ENCODE measurements at regions not wholly inside any gene's neighbourhood (a gene's known extent, or its start where the extent isn't known, plus 50 kb on each side); places are given as distances from the start of the nearest gene placed in this dataset.
"Not testable (repeated sequence)": the region's sequence is repeated elsewhere in the genome, so short reads cannot be mapped to it uniquely, and the experiment has no call there.

DNA sequence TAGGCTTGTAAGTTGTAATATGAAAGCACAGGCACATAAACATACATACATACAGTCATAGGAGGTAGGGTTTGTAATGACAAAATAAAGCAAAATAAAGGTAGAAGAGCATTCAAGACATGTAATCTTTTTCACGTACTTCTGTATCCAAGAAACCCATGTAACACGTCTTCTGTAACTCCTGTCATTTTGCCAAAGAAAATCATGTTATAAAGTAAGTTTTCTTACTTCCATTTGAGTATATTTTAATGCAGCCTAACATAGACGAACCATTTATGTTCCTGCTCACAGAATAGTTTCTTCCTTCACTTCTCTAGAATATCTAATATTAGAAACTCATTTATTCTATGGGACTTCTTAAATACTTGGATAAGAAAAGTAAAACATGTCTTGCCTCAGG, 1884.0 kb upstream of the CELF4 start:
- no peak for DNase-seq
- intact Hi-C loops (cut with DNase I), result no loop called here
- Histone ChIP-seq H3K9ac (ENCODE audit: low read length in 3 of 3) (no peak overlapping the region), H3K27ac (ENCODE audit: low read depth in 2 of 2, low read length in 2 of 2) (no peak overlapping the region), H3K9me3 (ENCODE audit: control insufficient read depth in 2 of 3, insufficient read depth in 1 of 3, low read length in 3 of 3) (no peaks in the 10 kb centered on the region), H3K36me3 (ENCODE audit: control insufficient read depth in 2 of 3, insufficient read depth in 3 of 3, low read length in 3 of 3) (no peaks in the 10 kb centered on the region), H3K4me3 (ENCODE audit: low read length in 3 of 3) (no peak overlapping the region), H3K27me3 (ENCODE audit: control insufficient read depth, insufficient read depth, low read length) (no peaks in the 10 kb centered on the region), H3K4me1 (ENCODE audit: control insufficient read depth in 2 of 3, insufficient read depth in 2 of 3, low read depth in 1 of 3, low read length in 3 of 3) (no peaks in the 10 kb centered on the region)
- no peak for FAIRE-seq
- TF ChIP-seq, protein P1, sequence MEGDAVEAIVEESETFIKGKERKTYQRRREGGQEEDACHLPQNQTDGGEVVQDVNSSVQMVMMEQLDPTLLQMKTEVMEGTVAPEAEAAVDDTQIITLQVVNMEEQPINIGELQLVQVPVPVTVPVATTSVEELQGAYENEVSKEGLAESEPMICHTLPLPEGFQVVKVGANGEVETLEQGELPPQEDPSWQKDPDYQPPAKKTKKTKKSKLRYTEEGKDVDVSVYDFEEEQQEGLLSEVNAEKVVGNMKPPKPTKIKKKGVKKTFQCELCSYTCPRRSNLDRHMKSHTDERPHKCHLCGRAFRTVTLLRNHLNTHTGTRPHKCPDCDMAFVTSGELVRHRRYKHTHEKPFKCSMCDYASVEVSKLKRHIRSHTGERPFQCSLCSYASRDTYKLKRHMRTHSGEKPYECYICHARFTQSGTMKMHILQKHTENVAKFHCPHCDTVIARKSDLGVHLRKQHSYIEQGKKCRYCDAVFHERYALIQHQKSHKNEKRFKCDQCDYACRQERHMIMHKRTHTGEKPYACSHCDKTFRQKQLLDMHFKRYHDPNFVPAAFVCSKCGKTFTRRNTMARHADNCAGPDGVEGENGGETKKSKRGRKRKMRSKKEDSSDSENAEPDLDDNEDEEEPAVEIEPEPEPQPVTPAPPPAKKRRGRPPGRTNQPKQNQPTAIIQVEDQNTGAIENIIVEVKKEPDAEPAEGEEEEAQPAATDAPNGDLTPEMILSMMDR (IDR thresholded peaks at IDR 0.05; ENCODE audit: borderline replicate concordance, extremely low read depth, insufficient read depth), result no peak

- Histone ChIP-seq H3K4me3 (ENCODE audit: low read length in 3 of 3) (no peak overlapping the region), H3K9ac (ENCODE audit: low read length in 3 of 3) (no peak overlapping the region), H3K27ac (ENCODE audit: low read depth in 2 of 2, low read length in 2 of 2) (no peak overlapping the region), H3K9me3 (ENCODE audit: control insufficient read depth in 2 of 3, insufficient read depth in 1 of 3, low read length in 3 of 3) (no peaks in the 10 kb centered on the region), H3K27me3 (ENCODE audit: control insufficient read depth, insufficient read depth, low read length) (no peaks in the 10 kb centered on the region), H3K4me1 (ENCODE audit: control insufficient read depth in 2 of 3, insufficient read depth in 2 of 3, low read depth in 1 of 3, low read length in 3 of 3) (no peaks in the 10 kb centered on the region), H3K36me3 (ENCODE audit: control insufficient read depth in 2 of 3, insufficient read depth in 3 of 3, low read length in 3 of 3) (no peaks in the 10 kb centered on the region)
- TF ChIP-seq, protein P1 (IDR thresholded peaks at IDR 0.05; ENCODE audit: borderline replicate concordance, extremely low read depth, insufficient read depth), result no peak
- no peak for FAIRE-seq
- intact Hi-C loops (cut with DNase I), result no loop called here
- no peak for DNase-seq
These were observed 1883.3 kb upstream of the CELF4 start for GRCh38 chr18:39448942-39449341.

DNA sequence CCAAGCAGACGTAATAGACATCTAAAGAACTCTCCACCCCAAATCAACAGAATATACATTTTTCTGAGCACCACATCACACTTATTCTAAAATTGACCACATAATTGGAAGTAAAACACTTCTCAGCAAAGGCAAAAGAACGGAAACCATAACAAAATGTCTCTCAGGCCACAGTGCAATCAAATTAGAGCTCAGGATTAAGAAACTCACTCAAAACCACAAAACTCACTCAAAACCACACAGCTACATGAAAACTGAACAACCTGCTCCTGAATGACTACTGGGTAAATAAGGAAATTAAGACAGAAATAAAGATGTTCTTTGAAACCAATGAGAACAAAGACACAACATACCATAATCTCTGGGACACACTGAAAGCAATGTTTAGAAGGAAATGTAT, 1879.4 kb upstream of the CELF4 start:
- DNase-seq; H3K27me3 ChIP-seq (ENCODE audit: control insufficient read depth, insufficient read depth, low read length); FAIRE-seq; H3K4me3 ChIP-seq (ENCODE audit: low read length in 3 of 3); H3K9ac ChIP-seq (ENCODE audit: low read length in 3 of 3); H3K36me3 ChIP-seq (ENCODE audit: control insufficient read depth in 2 of 3, insufficient read depth in 3 of 3, low read length in 3 of 3); H3K4me1 ChIP-seq (ENCODE audit: control insufficient read depth in 2 of 3, insufficient read depth in 2 of 3, low read depth in 1 of 3, low read length in 3 of 3); H3K9me3 ChIP-seq (ENCODE audit: control insufficient read depth in 2 of 3, insufficient read depth in 1 of 3, low read length in 3 of 3); intact Hi-C loops (cut with DNase I); H3K27ac ChIP-seq (ENCODE audit: low read depth in 2 of 2, low read length in 2 of 2): not testable (repeated sequence)

- DNase-seq, result no peak
- no peaks in the 10 kb centered on the region for H3K27me3 ChIP-seq (ENCODE audit: control insufficient read depth, insufficient read depth, low read length)
- intact Hi-C loops (cut with DNase I), result no loop called here
- no peak overlapping the region for H3K9ac ChIP-seq (ENCODE audit: low read length in 3 of 3)
- no peaks in the 10 kb centered on the region for H3K36me3 ChIP-seq (ENCODE audit: control insufficient read depth in 2 of 3, insufficient read depth in 3 of 3, low read length in 3 of 3)
- no peak for FAIRE-seq
- no peak overlapping the region for H3K4me3 ChIP-seq (ENCODE audit: low read length in 3 of 3)
- H3K4me1 ChIP-seq (ENCODE audit: control insufficient read depth in 2 of 3, insufficient read depth in 2 of 3, low read depth in 1 of 3, low read length in 3 of 3), result no peaks in the 10 kb centered on the region
- H3K9me3 ChIP-seq (ENCODE audit: control insufficient read depth in 2 of 3, insufficient read depth in 1 of 3, low read length in 3 of 3), result no peaks in the 10 kb centered on the region
- TF ChIP-seq, protein P1 (IDR thresholded peaks at IDR 0.05; ENCODE audit: borderline replicate concordance, extremely low read depth, insufficient read depth), result no peak
- no peak overlapping the region for H3K27ac ChIP-seq (ENCODE audit: low read depth in 2 of 2, low read length in 2 of 2)
These were observed 1876.0 kb upstream of the CELF4 start for GRCh38 chr18:39441648-39442047.
